CD4-positive, alpha-beta T cell (primary cell): ENCODE measurements at regions not wholly inside any gene's neighbourhood (a gene's known extent, or its start where the extent isn't known, plus 50 kb on each side); places are given as distances from the start of the nearest gene placed in this dataset.
A peak's percentile ranks its signal among the peaks of the same experiment; 100 is the strongest.

Source experiments
- ATAC-seq: fragments of 200-7000 bp; cut with Tn5 transposase; one replicate; pipeline ENCODE4 v1.10.0; 2022; ENCODE audit warnings: mild to moderate bottlenecking; ENCODE audit not compliant: poor library complexity
- CTCF ChIA-PET: fragments of 350-600 bp; sonication (Branson Sonifier 250); formaldehyde crosslinking; loops from one replicate; lab custom pipeline; 2021; ENCODE audit warnings: antibody characterized with exemption, inconsistent platforms; lab: Charles Lee
- POLR2A ChIA-PET: fragments of 350-600 bp; sonication (Branson Sonifier 250); formaldehyde crosslinking; loops from one replicate; lab custom pipeline; 2021; ENCODE audit warnings: antibody characterized with exemption, inconsistent platforms; lab: Charles Lee
- DNase-seq, 14 experiments: peaks; one replicate each; pipeline ENCODE4 v3.0.0-alpha.2; 2013 to 2020; ENCODE audit warnings: mixed read lengths in 2 of 14
- H3K27ac ChIP-seq, 2 donors: one replicate each; pipeline versions ENCODE4 v1.5.1 to v1.7.0; 2013; ENCODE audit warnings: low read length in 2 of 2, low read depth in 1 of 2, mild to moderate bottlenecking in 1 of 2
- H3K27me3 ChIP-seq, 2 experiments: 1 replicate in 1 of 2; 2 replicates in 1 of 2; pipeline versions ENCODE4 v1.6.1 to v1.7.0; 2013; ENCODE audit warnings: low read length in 2 of 2, control low read depth in 1 of 2, mild to moderate bottlenecking in 1 of 2, moderate library complexity in 1 of 2; ENCODE audit not compliant: insufficient read depth in 2 of 2, control insufficient read depth in 1 of 2
- H3K36me3 ChIP-seq: one replicate; pipeline ENCODE4 v1.6.1; 2013; ENCODE audit warnings: low read length, control low read depth; ENCODE audit not compliant: insufficient read depth
- H3K4me1 ChIP-seq: one replicate; pipeline ENCODE4 v1.6.1; 2013; ENCODE audit warnings: low read length, control low read depth; ENCODE audit not compliant: insufficient read depth
- H3K4me3 ChIP-seq: one replicate; pipeline ENCODE4 v1.5.1; 2013; ENCODE audit warnings: mild to moderate bottlenecking, low read length, moderate library complexity
- H3K9me3 ChIP-seq, 2 experiments: 1 replicate in 1 of 2; 2 replicates in 1 of 2; pipeline versions ENCODE4 v1.6.1 to v1.7.0; 2013; ENCODE audit warnings: low read length in 2 of 2, mild to moderate bottlenecking in 2 of 2, control low read depth in 1 of 2, moderate library complexity in 1 of 2; ENCODE audit not compliant: control insufficient read depth in 1 of 2, insufficient read depth in 1 of 2
- H3K27ac Mint-ChIP-seq: one replicate; pipeline ENCODE4 v1.8.0; 2020; ENCODE audit warnings: mixed read lengths
- H3K27me3 Mint-ChIP-seq: one replicate; pipeline ENCODE4 v1.8.0; 2021; ENCODE audit warnings: mixed read lengths
- H3K36me3 Mint-ChIP-seq: one replicate; pipeline ENCODE4 v1.8.0; 2021; ENCODE audit warnings: low read depth, mixed read lengths
- H3K4me1 Mint-ChIP-seq: one replicate; pipeline ENCODE4 v1.8.0; 2021; ENCODE audit warnings: low read depth, mixed read lengths
- H3K4me3 Mint-ChIP-seq: one replicate; pipeline ENCODE4 v1.8.0; 2020; ENCODE audit warnings: mild to moderate bottlenecking, mixed read lengths
- H3K9me3 Mint-ChIP-seq: one replicate; pipeline ENCODE4 v1.8.0; 2020; ENCODE audit warnings: mixed read lengths
- intact Hi-C, 2 experiments: fragments of 100-400 bp; cut with DNase I in 1 of 2; cut with micrococcal nuclease in 1 of 2; formaldehyde crosslinking; loops; one replicate each; pipeline versions ENCODE4 v1.15.1 to v1.9.0; 2023 to 2025; cut with DNase I, micrococcal nuclease
- TF ChIP-seq, protein P1 (sequence below): fragments of 200-600 bp; IDR thresholded peaks from one replicate; pipeline ENCODE4 v1.8.0; 2022; ENCODE audit warnings: antibody characterized with exemption, mild to moderate bottlenecking

- H3K27me3 Mint-ChIP-seq = peaks cover 47% of the 10 kb centered on the region
- H3K4me1 ChIP-seq = no peaks in the 10 kb centered on the region
- CTCF ChIA-PET = no interaction called here
Measured at GRCh38 chr7:94088560-94088959, 84.4 kb upstream of the BET1 start.

GRCh38 chr7:94089806-94090205 is 85.7 kb upstream of the BET1 start:
- intact Hi-C loops = loop anchor here (2.0 to 5.0 kb wide), 4 partner anchors 648 to 913 kb away; no protein-coding TSS in a partner anchor
- ChIA-PET CTCF (no interaction called here), POLR2A (no interaction called here)
- DNase-seq (no peak), ATAC-seq (no peak)
- Mint-ChIP-seq H3K27ac (no peak overlapping the region), H3K4me1 (peaks cover 7% of the 10 kb centered on the region), H3K27me3 (peaks cover 48% of the 10 kb centered on the region), H3K9me3 (no peaks in the 10 kb centered on the region), H3K4me3 (no peak overlapping the region), H3K36me3 (no peaks in the 10 kb centered on the region)
- Histone ChIP-seq H3K9me3 (no peaks in the 10 kb centered on the region), H3K27me3 (peaks cover 5 to 7% of the 10 kb centered on the region in 2 experiments), H3K27ac (no peak overlapping the region), H3K36me3 (no peaks in the 10 kb centered on the region), H3K4me1 (no peaks in the 10 kb centered on the region), H3K4me3 (no peak overlapping the region)
- TF ChIP-seq, protein P1, sequence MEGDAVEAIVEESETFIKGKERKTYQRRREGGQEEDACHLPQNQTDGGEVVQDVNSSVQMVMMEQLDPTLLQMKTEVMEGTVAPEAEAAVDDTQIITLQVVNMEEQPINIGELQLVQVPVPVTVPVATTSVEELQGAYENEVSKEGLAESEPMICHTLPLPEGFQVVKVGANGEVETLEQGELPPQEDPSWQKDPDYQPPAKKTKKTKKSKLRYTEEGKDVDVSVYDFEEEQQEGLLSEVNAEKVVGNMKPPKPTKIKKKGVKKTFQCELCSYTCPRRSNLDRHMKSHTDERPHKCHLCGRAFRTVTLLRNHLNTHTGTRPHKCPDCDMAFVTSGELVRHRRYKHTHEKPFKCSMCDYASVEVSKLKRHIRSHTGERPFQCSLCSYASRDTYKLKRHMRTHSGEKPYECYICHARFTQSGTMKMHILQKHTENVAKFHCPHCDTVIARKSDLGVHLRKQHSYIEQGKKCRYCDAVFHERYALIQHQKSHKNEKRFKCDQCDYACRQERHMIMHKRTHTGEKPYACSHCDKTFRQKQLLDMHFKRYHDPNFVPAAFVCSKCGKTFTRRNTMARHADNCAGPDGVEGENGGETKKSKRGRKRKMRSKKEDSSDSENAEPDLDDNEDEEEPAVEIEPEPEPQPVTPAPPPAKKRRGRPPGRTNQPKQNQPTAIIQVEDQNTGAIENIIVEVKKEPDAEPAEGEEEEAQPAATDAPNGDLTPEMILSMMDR = no peak

More at GRCh38 chr7:94088560-94088959, 84.4 kb upstream of the BET1 start:
- TF ChIP-seq, protein P1 = no peak
- H3K27ac ChIP-seq = no peak overlapping the region
- Mint-ChIP-seq H3K4me1 (peaks cover 7% of the 10 kb centered on the region), H3K36me3 (no peaks in the 10 kb centered on the region), H3K27ac (no peak overlapping the region), H3K4me3 (no peak overlapping the region), H3K9me3 (no peaks in the 10 kb centered on the region)
- H3K36me3 ChIP-seq = no peaks in the 10 kb centered on the region
- H3K27me3 ChIP-seq = peaks cover 5 to 7% of the 10 kb centered on the region in 2 experiments
- no peak overlapping the region for H3K4me3 ChIP-seq
- no peaks in the 10 kb centered on the region for H3K9me3 ChIP-seq
- peak in 1 of 14 experiments; percentile 2 for DNase-seq
- intact Hi-C loops = loop anchor here (2.0 to 5.0 kb wide), 3 partner anchors 646 to 911 kb away; no protein-coding TSS in a partner anchor
- ATAC-seq = no peak
- POLR2A ChIA-PET = no interaction called here

GRCh38 chr7:94092980-94093379 is 88.8 kb upstream of the BET1 start:
- Histone ChIP-seq H3K4me1 (no peaks in the 10 kb centered on the region), H3K27me3 (peaks cover 5 to 7% of the 10 kb centered on the region in 2 experiments), H3K9me3 (no peaks in the 10 kb centered on the region), H3K36me3 (no peaks in the 10 kb centered on the region), H3K27ac (no peak overlapping the region), H3K4me3 (no peak overlapping the region)
- DNase-seq (no peak), ATAC-seq (no peak)
- no peak overlapping the region for H3K4me3 Mint-ChIP-seq
- H3K4me1 Mint-ChIP-seq = no peaks in the 10 kb centered on the region
- no peak overlapping the region for H3K27ac Mint-ChIP-seq
- POLR2A ChIA-PET = no interaction called here
- peaks cover 56% of the 10 kb centered on the region for H3K27me3 Mint-ChIP-seq
- TF ChIP-seq, protein P1 = no peak
- CTCF ChIA-PET = no interaction called here
- intact Hi-C loops = no loop called here
- H3K36me3 Mint-ChIP-seq = no peaks in the 10 kb centered on the region
- no peaks in the 10 kb centered on the region for H3K9me3 Mint-ChIP-seq
